ENCODE measurements at regions not wholly inside any gene's neighbourhood (a gene's known extent, or its start where the extent isn't known, plus 50 kb on each side); places are given as distances from the start of the nearest gene placed in this dataset.

GRCh38 chr5:115469904-115470516 lies 74.6 kb downstream of the FEM1C start:
- TF ChIP-seq CTCF (IDR thresholded peaks at IDR 0.05): no peak
- Histone ChIP-seq H3K4me3 (no peak overlapping the region), H3K27me3 (no peaks in the 10 kb centered on the region), H3K4me1 (peaks cover 0 to 18% of the 10 kb centered on the region in 2 donors), H3K9me3 (no peaks in the 10 kb centered on the region), H3K36me3 (no peaks in the 10 kb centered on the region), H3K27ac (no peak overlapping the region)
- no peak for DNase-seq (ENCODE audit: low spot score)

GRCh38 chr5:115467628-115468027 lies 76.9 kb downstream of the FEM1C start:
- Histone ChIP-seq H3K36me3 (no peaks in the 10 kb centered on the region), H3K27me3 (no peaks in the 10 kb centered on the region), H3K27ac (no peak overlapping the region), H3K4me1 (peaks cover 0 to 22% of the 10 kb centered on the region in 2 donors), H3K9me3 (no peaks in the 10 kb centered on the region), H3K4me3 (no peak overlapping the region)
- no peak for DNase-seq (ENCODE audit: low spot score)
- no peak for TF ChIP-seq CTCF (IDR thresholded peaks at IDR 0.05)

GRCh38 chr5:115465431-115465830 lies 79.1 kb downstream of the FEM1C start:
- H3K4me3 ChIP-seq: no peak overlapping the region
- no peak for DNase-seq (ENCODE audit: low spot score)
- no peaks in the 10 kb centered on the region for H3K27me3 ChIP-seq
- no peak overlapping the region for H3K27ac ChIP-seq
- no peaks in the 10 kb centered on the region for H3K9me3 ChIP-seq
- no peak for TF ChIP-seq CTCF (IDR thresholded peaks at IDR 0.05)
- H3K36me3 ChIP-seq: no peaks in the 10 kb centered on the region
- peaks cover 0 to 15% of the 10 kb centered on the region in 2 donors for H3K4me1 ChIP-seq

GRCh38 chr5:115463983-115464382 lies 80.6 kb downstream of the FEM1C start:
- no peak for DNase-seq (ENCODE audit: low spot score)
- H3K27me3 ChIP-seq: no peaks in the 10 kb centered on the region
- no peak overlapping the region for H3K27ac ChIP-seq
- no peak for TF ChIP-seq CTCF (IDR thresholded peaks at IDR 0.05)
- peaks cover 0 to 26% of the 10 kb centered on the region in 2 donors for H3K4me1 ChIP-seq
- H3K9me3 ChIP-seq: no peaks in the 10 kb centered on the region
- no peak overlapping the region for H3K4me3 ChIP-seq
- no peaks in the 10 kb centered on the region for H3K36me3 ChIP-seq

GRCh38 chr5:115461506-115462290 lies 82.9 kb downstream of the FEM1C start:
- no peaks in the 10 kb centered on the region for H3K36me3 ChIP-seq
- no peaks in the 10 kb centered on the region for H3K9me3 ChIP-seq
- peaks cover 0 to 40% of the 10 kb centered on the region in 2 donors for H3K4me1 ChIP-seq
- no peak for TF ChIP-seq CTCF (IDR thresholded peaks at IDR 0.05)
- peak overlapping the region in 1 of 2 donors; percentile 81 for H3K27ac ChIP-seq
- DNase-seq (ENCODE audit: low spot score): no peak
- no peak overlapping the region for H3K4me3 ChIP-seq
- H3K27me3 ChIP-seq: no peaks in the 10 kb centered on the region
